HG02981 (cell line): ENCODE measurements at regions not wholly inside any gene's neighbourhood (a gene's known extent, or its start where the extent isn't known, plus 50 kb on each side); places are given as distances from the start of the nearest gene placed in this dataset.
"Not testable (repeated sequence)": the region's sequence is repeated elsewhere in the genome, so short reads cannot be mapped to it uniquely, and the experiment has no call there.

Experiments used
- ATAC-seq: cut with Tn5 transposase; IDR thresholded peaks from one replicate; pipeline ENCODE4 v1.9.1; 2021; ENCODE audit warnings: mild to moderate bottlenecking, moderate library complexity; ENCODE audit not compliant: unreplicated experiment

GRCh38 chr12:25682421-25682820 lies 129.3 kb upstream of the LMNTD1 start:
- no peak for ATAC-seq

- no peak for ATAC-seq
Measured at GRCh38 chr12:25684070-25684469, 131.0 kb upstream of the LMNTD1 start.

- ATAC-seq, result no peak
Measured at GRCh38 chr12:25686351-25686750, 133.3 kb upstream of the LMNTD1 start.

- ATAC-seq, result no peak
Measured at GRCh38 chr12:25687226-25687625, 134.1 kb upstream of the LMNTD1 start.

DNA sequence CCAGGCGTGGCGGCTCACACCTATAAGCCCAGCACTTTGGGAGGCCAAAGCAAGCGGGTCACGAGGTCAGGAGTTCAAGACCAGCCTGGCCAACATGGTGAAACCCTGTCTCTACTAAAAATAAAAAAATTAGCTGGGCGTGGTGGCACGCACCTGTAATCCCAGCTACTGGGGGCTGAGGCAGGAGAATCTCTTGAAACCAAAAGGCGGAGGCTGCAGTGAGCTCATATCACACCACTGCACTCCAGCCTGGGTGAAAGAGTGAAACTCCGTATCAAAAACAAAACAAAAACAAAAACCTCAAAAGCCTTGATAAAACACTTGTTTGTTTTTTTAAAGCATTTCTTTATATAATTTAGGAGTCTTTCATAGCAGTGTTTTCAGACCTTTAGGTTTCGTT lies 135.8 kb upstream of the LMNTD1 start:
- ATAC-seq, result not testable (repeated sequence)

GRCh38 chr12:25689996-25690501 lies 137.0 kb upstream of the LMNTD1 start:
- ATAC-seq, result no peak

- ATAC-seq, result no peak
Measured at GRCh38 chr12:25690996-25691864, 138.1 kb upstream of the LMNTD1 start.

DNA sequence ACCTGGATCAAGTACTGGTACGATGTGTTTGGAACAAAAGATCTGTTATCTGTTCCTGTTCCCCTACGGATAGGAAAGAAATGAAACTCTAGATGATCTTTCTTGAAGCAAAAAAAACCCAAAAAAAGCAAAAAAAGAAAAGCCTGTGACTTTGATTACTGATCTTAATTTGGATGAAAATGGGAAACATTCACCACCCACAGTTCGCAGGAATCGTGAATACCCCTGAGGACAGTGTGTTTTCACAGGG lies 138.7 kb upstream of the LMNTD1 start:
- no peak for ATAC-seq

GRCh38 chr12:25692115-25693035 lies 139.3 kb upstream of the LMNTD1 start:
- ATAC-seq, result no peak

- no peak for ATAC-seq
Measured at GRCh38 chr12:25694072-25694471, 141.0 kb upstream of the LMNTD1 start.

GRCh38 chr12:25695574-25695973 lies 142.5 kb upstream of the LMNTD1 start:
- no peak for ATAC-seq

GRCh38 chr12:25698772-25699171 lies 145.7 kb upstream of the LMNTD1 start:
- ATAC-seq, result no peak

DNA sequence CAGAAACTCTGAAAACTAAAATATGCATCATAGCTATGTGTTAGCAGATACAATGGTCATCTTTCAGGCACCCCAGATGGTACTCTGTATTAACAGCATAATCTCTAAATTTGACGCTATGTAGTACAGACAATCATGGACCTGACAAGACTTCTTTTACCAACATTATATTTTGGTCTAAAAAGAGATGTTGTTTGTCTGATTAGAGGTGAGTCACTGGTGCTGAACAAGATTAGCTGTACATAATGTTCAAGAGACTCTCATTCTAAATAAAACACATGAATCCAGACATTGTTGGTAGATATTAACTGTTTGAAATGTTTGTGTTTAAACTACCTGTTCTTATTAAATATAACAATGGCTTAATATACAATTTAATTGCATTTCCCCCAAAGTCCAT lies 146.4 kb upstream of the LMNTD1 start:
- no peak for ATAC-seq

DNA sequence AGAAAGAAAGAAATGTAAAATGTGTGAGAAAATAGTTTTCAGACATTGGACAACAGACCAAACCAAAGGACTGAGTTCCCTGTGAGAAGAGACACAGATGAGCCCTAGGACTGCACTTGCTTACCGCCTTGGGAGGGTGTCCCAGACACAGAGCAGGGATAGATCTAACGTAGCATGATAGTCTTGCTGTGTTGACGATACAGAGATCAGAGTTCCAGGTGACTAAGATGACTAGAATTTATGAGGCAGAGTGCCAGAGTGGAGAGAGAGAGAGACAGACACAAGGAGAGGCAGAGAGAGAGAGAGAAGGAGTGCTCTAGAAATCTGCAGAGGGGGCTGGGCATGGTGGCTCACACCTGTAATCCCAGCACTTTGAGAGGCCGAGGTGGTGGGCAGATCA lies 148.2 kb upstream of the LMNTD1 start:
- no peak for ATAC-seq

GRCh38 chr12:25702553-25702952 lies 149.5 kb upstream of the LMNTD1 start:
- ATAC-seq, result no peak

- ATAC-seq, result no peak
Measured at GRCh38 chr12:25705261-25705660, 152.2 kb upstream of the LMNTD1 start.

DNA sequence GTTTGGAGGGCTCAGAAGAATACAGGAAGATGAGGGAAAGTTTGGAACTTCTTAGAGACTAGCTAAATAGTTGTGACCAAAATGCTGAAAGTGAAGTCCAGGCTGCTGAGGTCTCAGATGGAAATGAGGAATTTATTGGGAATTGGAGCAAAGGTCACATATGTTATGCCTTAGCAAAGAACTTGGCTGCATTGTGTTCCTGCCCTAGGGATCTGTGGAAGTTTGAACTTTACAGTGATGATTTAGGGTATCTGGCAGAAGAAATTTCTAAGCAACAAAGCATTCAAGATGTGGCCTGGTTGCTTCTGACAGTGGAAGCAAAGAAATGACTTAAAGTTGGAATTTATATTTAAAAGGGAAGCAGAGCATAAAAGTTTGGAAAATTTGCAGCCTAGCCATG lies 153.6 kb upstream of the LMNTD1 start:
- ATAC-seq, result not testable (repeated sequence)

DNA sequence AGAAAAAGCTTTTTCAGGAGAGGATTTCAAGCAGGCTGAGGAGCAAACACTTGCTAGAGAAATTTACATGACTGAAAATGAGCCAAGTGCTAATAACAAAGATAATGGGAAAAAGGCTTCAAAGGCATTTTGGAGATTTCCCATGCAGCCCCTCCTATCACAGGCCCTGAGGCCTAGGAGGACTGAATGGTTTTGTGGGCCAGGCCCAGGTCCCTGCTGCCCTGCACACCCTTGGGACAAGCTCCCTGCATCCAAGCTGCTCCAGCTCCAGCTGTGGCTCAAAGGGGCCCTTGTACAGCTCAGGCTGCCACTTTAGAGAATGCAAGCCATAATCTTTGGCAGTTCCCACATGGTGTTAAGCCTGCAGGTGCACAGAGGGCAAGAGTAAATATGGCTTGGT lies 154.0 kb upstream of the LMNTD1 start:
- ATAC-seq, result no peak

GRCh38 chr12:25708661-25709060 lies 155.6 kb upstream of the LMNTD1 start:
- no peak for ATAC-seq

GRCh38 chr12:25710128-25710527 lies 157.0 kb upstream of the LMNTD1 start:
- ATAC-seq, result no peak

DNA sequence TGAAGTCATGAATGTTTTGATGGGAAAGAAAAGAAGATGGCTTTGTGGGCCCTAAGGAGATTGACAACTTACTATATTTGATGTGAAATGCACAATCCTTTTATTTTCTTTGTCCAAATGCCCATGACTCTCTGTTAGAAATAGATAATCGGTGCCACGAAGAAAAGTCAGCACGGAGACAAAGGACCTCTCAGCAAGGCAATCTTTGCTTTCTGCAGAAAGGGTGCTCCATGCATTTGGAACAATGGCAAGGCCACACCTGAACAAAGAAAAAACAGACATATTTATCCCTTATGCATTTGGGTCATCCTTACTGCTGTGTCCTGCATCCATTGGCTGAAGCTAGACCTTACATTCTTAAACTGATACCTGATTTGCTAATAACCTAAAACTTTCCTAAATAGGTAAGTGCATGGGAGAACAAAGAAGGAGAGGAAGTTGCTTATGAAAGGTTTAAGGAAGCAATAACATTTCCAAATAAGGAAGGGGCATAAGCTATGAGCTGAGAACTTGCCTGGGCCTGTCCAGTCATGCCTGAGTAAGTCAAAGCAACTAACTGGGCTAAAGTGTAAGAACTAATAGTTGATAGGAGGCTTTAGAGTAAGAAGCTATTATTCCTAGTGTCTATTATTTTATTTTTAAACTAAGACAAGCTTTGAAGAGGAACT lies 158.0 kb upstream of the LMNTD1 start:
- ATAC-seq, result not testable (repeated sequence)
